ENCODE measurements at regions not wholly inside any gene's neighbourhood (a gene's known extent, or its start where the extent isn't known, plus 50 kb on each side); places are given as distances from the start of the nearest gene placed in this dataset.
A peak's percentile ranks its signal among the peaks of the same experiment; 100 is the strongest.

DNA sequence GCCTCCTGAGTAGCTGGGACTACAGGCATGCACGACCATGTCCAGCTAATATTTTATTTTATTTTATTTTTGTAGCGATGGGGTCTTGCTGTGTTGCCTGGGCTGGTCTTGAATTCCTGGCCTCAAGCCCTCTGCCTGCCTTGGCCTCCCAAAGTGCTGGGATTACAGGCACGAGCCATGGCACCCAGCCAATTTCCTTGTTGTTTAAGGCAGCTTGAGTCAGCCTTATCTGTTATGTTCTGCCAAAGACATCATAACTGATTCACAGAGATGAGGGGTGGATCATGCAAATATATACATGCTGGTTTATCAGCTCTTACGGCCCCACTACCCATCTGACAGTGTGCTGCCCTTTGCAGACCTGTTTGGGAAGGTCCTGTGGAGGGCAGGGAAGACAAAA lies 826.7 kb downstream of the TYW1 start:
- peak in 1 of 5 donors; percentile 21 for DNase-seq
- TF ChIP-seq, protein P1, sequence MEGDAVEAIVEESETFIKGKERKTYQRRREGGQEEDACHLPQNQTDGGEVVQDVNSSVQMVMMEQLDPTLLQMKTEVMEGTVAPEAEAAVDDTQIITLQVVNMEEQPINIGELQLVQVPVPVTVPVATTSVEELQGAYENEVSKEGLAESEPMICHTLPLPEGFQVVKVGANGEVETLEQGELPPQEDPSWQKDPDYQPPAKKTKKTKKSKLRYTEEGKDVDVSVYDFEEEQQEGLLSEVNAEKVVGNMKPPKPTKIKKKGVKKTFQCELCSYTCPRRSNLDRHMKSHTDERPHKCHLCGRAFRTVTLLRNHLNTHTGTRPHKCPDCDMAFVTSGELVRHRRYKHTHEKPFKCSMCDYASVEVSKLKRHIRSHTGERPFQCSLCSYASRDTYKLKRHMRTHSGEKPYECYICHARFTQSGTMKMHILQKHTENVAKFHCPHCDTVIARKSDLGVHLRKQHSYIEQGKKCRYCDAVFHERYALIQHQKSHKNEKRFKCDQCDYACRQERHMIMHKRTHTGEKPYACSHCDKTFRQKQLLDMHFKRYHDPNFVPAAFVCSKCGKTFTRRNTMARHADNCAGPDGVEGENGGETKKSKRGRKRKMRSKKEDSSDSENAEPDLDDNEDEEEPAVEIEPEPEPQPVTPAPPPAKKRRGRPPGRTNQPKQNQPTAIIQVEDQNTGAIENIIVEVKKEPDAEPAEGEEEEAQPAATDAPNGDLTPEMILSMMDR (IDR thresholded peaks at IDR 0.05; ENCODE audit: borderline replicate concordance, extremely low read depth, insufficient read depth): no peak
- Histone ChIP-seq H3K36me3 (ENCODE audit: control insufficient read depth in 2 of 3, insufficient read depth in 3 of 3, low read length in 3 of 3) (no peaks in the 10 kb centered on the region), H3K9me3 (ENCODE audit: control insufficient read depth in 2 of 3, insufficient read depth in 1 of 3, low read length in 3 of 3) (no peaks in the 10 kb centered on the region), H3K4me1 (ENCODE audit: control insufficient read depth in 2 of 3, insufficient read depth in 2 of 3, low read depth in 1 of 3, low read length in 3 of 3) (no peaks in the 10 kb centered on the region), H3K9ac (ENCODE audit: low read length in 3 of 3) (no peak overlapping the region), H3K4me3 (ENCODE audit: low read length in 3 of 3) (no peak overlapping the region), H3K27ac (ENCODE audit: low read depth in 2 of 2, low read length in 2 of 2) (no peak overlapping the region), H3K27me3 (ENCODE audit: control insufficient read depth, insufficient read depth, low read length) (no peaks in the 10 kb centered on the region)
- intact Hi-C loops (cut with DNase I): no loop called here
- no peak for FAIRE-seq

DNA sequence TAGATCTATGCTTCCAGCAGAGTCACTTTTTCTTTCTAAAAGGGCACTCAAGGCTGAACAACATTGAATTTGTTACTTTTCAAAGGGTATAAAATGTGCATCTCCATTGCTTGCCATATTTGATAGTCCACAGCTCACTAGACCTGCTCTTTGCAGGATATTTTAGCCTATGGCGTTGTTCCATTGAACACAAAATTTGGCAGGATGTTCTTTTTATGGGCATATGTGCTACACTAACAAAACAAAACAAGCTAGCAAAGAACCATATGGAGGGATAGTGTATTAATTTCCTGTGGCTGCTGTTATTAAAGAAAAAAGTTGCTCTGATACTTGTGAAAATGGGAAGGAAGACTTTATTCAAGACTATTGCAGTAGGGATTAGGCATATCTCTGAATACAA lies 828.7 kb downstream of the TYW1 start:
- no peaks in the 10 kb centered on the region for H3K9me3 ChIP-seq (ENCODE audit: control insufficient read depth in 2 of 3, insufficient read depth in 1 of 3, low read length in 3 of 3)
- H3K27ac ChIP-seq (ENCODE audit: low read depth in 2 of 2, low read length in 2 of 2): no peak overlapping the region
- FAIRE-seq: no peak
- no peaks in the 10 kb centered on the region for H3K27me3 ChIP-seq (ENCODE audit: control insufficient read depth, insufficient read depth, low read length)
- H3K9ac ChIP-seq (ENCODE audit: low read length in 3 of 3): no peak overlapping the region
- no peaks in the 10 kb centered on the region for H3K36me3 ChIP-seq (ENCODE audit: control insufficient read depth in 2 of 3, insufficient read depth in 3 of 3, low read length in 3 of 3)
- TF ChIP-seq, protein P1 (IDR thresholded peaks at IDR 0.05; ENCODE audit: borderline replicate concordance, extremely low read depth, insufficient read depth): no peak
- no peak overlapping the region for H3K4me3 ChIP-seq (ENCODE audit: low read length in 3 of 3)
- intact Hi-C loops (cut with DNase I): no loop called here
- peak in 1 of 5 donors; percentile 35 for DNase-seq
- no peaks in the 10 kb centered on the region for H3K4me1 ChIP-seq (ENCODE audit: control insufficient read depth in 2 of 3, insufficient read depth in 2 of 3, low read depth in 1 of 3, low read length in 3 of 3)

DNA sequence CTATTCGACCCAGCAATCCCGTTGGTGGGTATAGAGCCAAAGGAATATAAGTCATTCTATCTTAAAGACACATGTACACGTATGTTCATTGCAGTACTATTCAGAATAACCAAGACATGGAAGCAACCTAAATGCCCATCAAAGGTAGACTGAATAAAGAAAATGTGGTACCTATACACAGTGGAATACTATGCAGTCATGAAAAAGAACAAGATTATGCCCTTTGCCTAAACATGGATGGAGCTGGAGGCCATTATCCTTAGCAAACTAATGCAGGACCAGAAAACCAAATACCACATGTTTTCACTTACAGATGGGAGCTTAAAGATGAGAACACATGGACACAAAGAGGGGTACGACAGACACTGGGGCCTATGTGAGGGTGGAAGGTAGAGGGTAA lies 845.3 kb downstream of the TYW1 start:
- FAIRE-seq: no peak
- DNase-seq: no peak
- Histone ChIP-seq H3K9me3 (ENCODE audit: control insufficient read depth in 2 of 3, insufficient read depth in 1 of 3, low read length in 3 of 3) (no peaks in the 10 kb centered on the region), H3K27me3 (ENCODE audit: control insufficient read depth, insufficient read depth, low read length) (no peaks in the 10 kb centered on the region), H3K9ac (ENCODE audit: low read length in 3 of 3) (no peak overlapping the region), H3K4me3 (ENCODE audit: low read length in 3 of 3) (no peak overlapping the region), H3K27ac (ENCODE audit: low read depth in 2 of 2, low read length in 2 of 2) (no peak overlapping the region), H3K4me1 (ENCODE audit: control insufficient read depth in 2 of 3, insufficient read depth in 2 of 3, low read depth in 1 of 3, low read length in 3 of 3) (no peaks in the 10 kb centered on the region), H3K36me3 (ENCODE audit: control insufficient read depth in 2 of 3, insufficient read depth in 3 of 3, low read length in 3 of 3) (no peaks in the 10 kb centered on the region)
- intact Hi-C loops (cut with DNase I): no loop called here
- TF ChIP-seq, protein P1 (IDR thresholded peaks at IDR 0.05; ENCODE audit: borderline replicate concordance, extremely low read depth, insufficient read depth): no peak

DNA sequence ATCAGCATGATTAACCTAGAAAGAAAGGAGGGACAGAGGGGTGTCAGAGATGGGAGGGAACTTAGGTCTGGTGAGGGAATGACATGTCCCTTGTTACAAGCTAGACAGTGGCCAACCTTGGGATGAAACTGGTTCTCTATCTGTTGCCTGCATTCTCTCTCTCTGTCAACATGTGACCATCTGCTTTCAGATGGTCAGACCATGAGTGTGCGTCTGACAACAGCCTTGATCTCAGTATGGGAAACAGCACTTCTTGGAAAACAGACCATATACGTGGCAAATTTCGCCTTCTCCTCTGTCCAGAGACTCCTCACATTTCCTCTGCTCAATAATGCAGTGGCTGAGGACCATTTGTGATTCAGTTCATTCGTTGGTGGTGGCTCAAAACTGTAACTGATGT lies 845.9 kb downstream of the TYW1 start:
- Histone ChIP-seq H3K9ac (ENCODE audit: low read length in 3 of 3) (no peak overlapping the region), H3K27me3 (ENCODE audit: control insufficient read depth, insufficient read depth, low read length) (no peaks in the 10 kb centered on the region), H3K9me3 (ENCODE audit: control insufficient read depth in 2 of 3, insufficient read depth in 1 of 3, low read length in 3 of 3) (no peaks in the 10 kb centered on the region), H3K36me3 (ENCODE audit: control insufficient read depth in 2 of 3, insufficient read depth in 3 of 3, low read length in 3 of 3) (no peaks in the 10 kb centered on the region), H3K4me1 (ENCODE audit: control insufficient read depth in 2 of 3, insufficient read depth in 2 of 3, low read depth in 1 of 3, low read length in 3 of 3) (no peaks in the 10 kb centered on the region), H3K27ac (ENCODE audit: low read depth in 2 of 2, low read length in 2 of 2) (no peak overlapping the region), H3K4me3 (ENCODE audit: low read length in 3 of 3) (no peak overlapping the region)
- FAIRE-seq (no peak), DNase-seq (no peak)
- intact Hi-C loops (cut with DNase I): no loop called here
- TF ChIP-seq, protein P1 (IDR thresholded peaks at IDR 0.05; ENCODE audit: borderline replicate concordance, extremely low read depth, insufficient read depth): no peak

Data from kidney (tissue), 13 donors.